SH-SY5Y (cell line): ENCODE measurements at regions not wholly inside any gene's neighbourhood (a gene's known extent, or its start where the extent isn't known, plus 50 kb on each side); places are given as distances from the start of the nearest gene placed in this dataset.

Experiments
- GATA2 ChIP-seq: IDR thresholded peaks from 2 replicates; pipeline ENCODE4 v1.6.1; 2011; ENCODE audit warnings: mild to moderate bottlenecking, low read depth, low read length
- GATA3 ChIP-seq: IDR thresholded peaks from 2 replicates; pipeline ENCODE4 v1.6.1; 2011; ENCODE audit warnings: low read depth, mild to moderate bottlenecking, low read length, moderate library complexity

DNA sequence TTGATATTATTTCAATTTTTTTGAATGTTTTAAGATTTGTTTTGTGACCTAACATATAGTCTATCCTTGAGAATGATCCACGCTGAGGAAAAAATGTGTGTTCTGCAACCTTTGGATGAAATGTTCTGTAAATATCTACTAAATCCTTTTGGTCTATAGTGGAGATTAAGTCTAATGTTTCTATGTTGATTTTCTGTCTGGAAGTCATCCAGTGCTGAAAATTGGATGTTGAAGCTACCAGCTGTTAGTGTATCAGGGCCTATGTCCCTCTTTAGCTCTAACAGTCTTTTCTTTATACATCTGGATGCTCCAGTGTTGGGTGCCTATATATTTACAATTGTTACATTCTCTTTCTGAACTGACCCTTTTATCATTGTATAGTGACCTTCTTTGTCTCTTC, 422.3 kb downstream of the TMEM232 start:
- no peak for TF ChIP-seq GATA2
- TF ChIP-seq GATA3, result no peak
